ENCODE measurements at regions not wholly inside any gene's neighbourhood (a gene's known extent, or its start where the extent isn't known, plus 50 kb on each side); places are given as distances from the start of the nearest gene placed in this dataset.
"Not testable (repeated sequence)": the region's sequence is repeated elsewhere in the genome, so short reads cannot be mapped to it uniquely, and the experiment has no call there.

- no peaks in the 10 kb centered on the region for H3K36me3 Mint-ChIP-seq (ENCODE audit: low read depth)
- no peaks in the 10 kb centered on the region for H3K27me3 Mint-ChIP-seq
- intact Hi-C loops (cut with micrococcal nuclease) = no loop called here
- no peaks in the 10 kb centered on the region for H3K4me1 Mint-ChIP-seq
- H3K4me3 Mint-ChIP-seq = no peak overlapping the region
- H3K9me3 Mint-ChIP-seq = peaks cover 7% of the 10 kb centered on the region
- no peak for DNase-seq
- no peak overlapping the region for H3K27ac Mint-ChIP-seq
Measured at GRCh38 chr1:104592926-104593325, 843.2 kb downstream of the AMY1C start.

- H3K27me3 Mint-ChIP-seq = no peaks in the 10 kb centered on the region
- no peak overlapping the region for H3K27ac Mint-ChIP-seq
- no peak overlapping the region for H3K4me3 Mint-ChIP-seq
- intact Hi-C loops (cut with micrococcal nuclease) = no loop called here
- no peaks in the 10 kb centered on the region for H3K4me1 Mint-ChIP-seq
- no peak for DNase-seq
- H3K36me3 Mint-ChIP-seq (ENCODE audit: low read depth) = no peaks in the 10 kb centered on the region
- peaks cover 7% of the 10 kb centered on the region for H3K9me3 Mint-ChIP-seq
Measured at GRCh38 chr1:104593413-104594187, 843.9 kb downstream of the AMY1C start.

GRCh38 chr1:104617474-104617873 lies 867.8 kb downstream of the AMY1C start:
- intact Hi-C loops (cut with micrococcal nuclease) = no loop called here
- no peaks in the 10 kb centered on the region for H3K36me3 Mint-ChIP-seq (ENCODE audit: low read depth)
- no peaks in the 10 kb centered on the region for H3K27me3 Mint-ChIP-seq
- no peaks in the 10 kb centered on the region for H3K4me1 Mint-ChIP-seq
- H3K4me3 Mint-ChIP-seq = no peak overlapping the region
- peaks cover 15% of the 10 kb centered on the region for H3K9me3 Mint-ChIP-seq
- H3K27ac Mint-ChIP-seq = no peak overlapping the region
- no peak for DNase-seq

GRCh38 chr1:104621221-104621620 lies 871.5 kb downstream of the AMY1C start:
- intact Hi-C loops (cut with micrococcal nuclease) = no loop called here

GRCh38 chr1:104624538-104624937 lies 874.8 kb downstream of the AMY1C start:
- Mint-ChIP-seq H3K9me3 (peaks cover 5% of the 10 kb centered on the region), H3K27ac (no peak overlapping the region), H3K36me3 (ENCODE audit: low read depth) (no peaks in the 10 kb centered on the region), H3K4me1 (no peaks in the 10 kb centered on the region), H3K27me3 (no peaks in the 10 kb centered on the region), H3K4me3 (no peak overlapping the region)
- DNase-seq = no peak
- intact Hi-C loops (cut with micrococcal nuclease) = no loop called here

More at GRCh38 chr1:104621221-104621620, 871.5 kb downstream of the AMY1C start:
- Mint-ChIP-seq H3K4me1 (no peaks in the 10 kb centered on the region), H3K27ac (no peak overlapping the region), H3K4me3 (no peak overlapping the region), H3K9me3 (peaks cover 15% of the 10 kb centered on the region), H3K27me3 (no peaks in the 10 kb centered on the region), H3K36me3 (ENCODE audit: low read depth) (no peaks in the 10 kb centered on the region)
- DNase-seq = no peak

- Mint-ChIP-seq H3K4me1 (no peaks in the 10 kb centered on the region), H3K27me3 (no peaks in the 10 kb centered on the region), H3K9me3 (no peaks in the 10 kb centered on the region), H3K27ac (no peak overlapping the region), H3K36me3 (ENCODE audit: low read depth) (no peaks in the 10 kb centered on the region), H3K4me3 (no peak overlapping the region)
- no peak for DNase-seq
- intact Hi-C loops (cut with micrococcal nuclease) = no loop called here
Measured at GRCh38 chr1:104629589-104629988, 879.9 kb downstream of the AMY1C start.

- intact Hi-C loops (cut with micrococcal nuclease) = no loop called here
- Mint-ChIP-seq H3K4me3 (no peak overlapping the region), H3K27me3 (no peaks in the 10 kb centered on the region), H3K36me3 (ENCODE audit: low read depth) (no peaks in the 10 kb centered on the region), H3K27ac (no peak overlapping the region), H3K4me1 (no peaks in the 10 kb centered on the region), H3K9me3 (no peaks in the 10 kb centered on the region)
- DNase-seq = no peak
Measured at GRCh38 chr1:104630567-104631149, 881.0 kb downstream of the AMY1C start.

- Mint-ChIP-seq H3K27ac (no peak overlapping the region), H3K4me1 (no peaks in the 10 kb centered on the region)
Measured at GRCh38 chr1:104636581-104636980, 886.9 kb downstream of the AMY1C start.

GRCh38 chr1:104646233-104646632 lies 896.5 kb downstream of the AMY1C start:
- intact Hi-C loops (cut with micrococcal nuclease) = no loop called here
- no peak overlapping the region for H3K4me3 Mint-ChIP-seq
- H3K9me3 Mint-ChIP-seq = no peaks in the 10 kb centered on the region
- no peak overlapping the region for H3K27ac Mint-ChIP-seq
- H3K36me3 Mint-ChIP-seq (ENCODE audit: low read depth) = no peaks in the 10 kb centered on the region
- no peaks in the 10 kb centered on the region for H3K4me1 Mint-ChIP-seq
- DNase-seq = no peak
- no peaks in the 10 kb centered on the region for H3K27me3 Mint-ChIP-seq

More at GRCh38 chr1:104636581-104636980, 886.9 kb downstream of the AMY1C start:
- Mint-ChIP-seq H3K36me3 (ENCODE audit: low read depth) (no peaks in the 10 kb centered on the region), H3K9me3 (no peaks in the 10 kb centered on the region), H3K27me3 (no peaks in the 10 kb centered on the region), H3K4me3 (no peak overlapping the region)
- no peak for DNase-seq
- intact Hi-C loops (cut with micrococcal nuclease) = no loop called here

GRCh38 chr1:104648269-104648691 lies 898.6 kb downstream of the AMY1C start:
- H3K36me3 Mint-ChIP-seq (ENCODE audit: low read depth) = no peaks in the 10 kb centered on the region
- intact Hi-C loops (cut with micrococcal nuclease) = no loop called here
- no peaks in the 10 kb centered on the region for H3K9me3 Mint-ChIP-seq
- H3K27ac Mint-ChIP-seq = no peak overlapping the region
- no peaks in the 10 kb centered on the region for H3K4me1 Mint-ChIP-seq
- no peaks in the 10 kb centered on the region for H3K27me3 Mint-ChIP-seq
- DNase-seq = no peak
- no peak overlapping the region for H3K4me3 Mint-ChIP-seq

GRCh38 chr1:104664374-104664773 lies 914.7 kb downstream of the AMY1C start:
- H3K4me1 Mint-ChIP-seq; DNase-seq; H3K27me3 Mint-ChIP-seq; intact Hi-C loops (cut with micrococcal nuclease); H3K36me3 Mint-ChIP-seq (ENCODE audit: low read depth); H3K4me3 Mint-ChIP-seq; H3K9me3 Mint-ChIP-seq; H3K27ac Mint-ChIP-seq: not testable (repeated sequence)

GRCh38 chr1:104665300-104665699 lies 915.6 kb downstream of the AMY1C start:
- no peak for DNase-seq
- Mint-ChIP-seq H3K4me1 (no peaks in the 10 kb centered on the region), H3K27ac (no peak overlapping the region), H3K36me3 (ENCODE audit: low read depth) (no peaks in the 10 kb centered on the region), H3K4me3 (no peak overlapping the region), H3K27me3 (no peaks in the 10 kb centered on the region), H3K9me3 (no peaks in the 10 kb centered on the region)
- intact Hi-C loops (cut with micrococcal nuclease) = no loop called here

- Mint-ChIP-seq H3K27me3 (no peaks in the 10 kb centered on the region), H3K4me1 (no peaks in the 10 kb centered on the region)
Measured at GRCh38 chr1:104671684-104672353, 922.1 kb downstream of the AMY1C start.

GRCh38 chr1:104699433-104699832 lies 949.7 kb downstream of the AMY1C start:
- no peaks in the 10 kb centered on the region for H3K4me1 Mint-ChIP-seq
- H3K9me3 Mint-ChIP-seq = peaks cover 7% of the 10 kb centered on the region
- H3K27ac Mint-ChIP-seq = no peak overlapping the region
- H3K27me3 Mint-ChIP-seq = no peaks in the 10 kb centered on the region
- intact Hi-C loops (cut with micrococcal nuclease) = no loop called here
- H3K4me3 Mint-ChIP-seq = no peak overlapping the region
- DNase-seq = no peak
- no peaks in the 10 kb centered on the region for H3K36me3 Mint-ChIP-seq (ENCODE audit: low read depth)

More at GRCh38 chr1:104671684-104672353, 922.1 kb downstream of the AMY1C start:
- no peak overlapping the region for H3K4me3 Mint-ChIP-seq
- intact Hi-C loops (cut with micrococcal nuclease) = no loop called here
- H3K36me3 Mint-ChIP-seq (ENCODE audit: low read depth) = no peaks in the 10 kb centered on the region
- H3K9me3 Mint-ChIP-seq = no peaks in the 10 kb centered on the region
- DNase-seq = no peak
- no peak overlapping the region for H3K27ac Mint-ChIP-seq

All from activated CD4-positive, alpha-beta T cell treated with anti-CD3 and anti-CD28 coated beads, Interleukin-2, amount 10 ng/mL, durations not matched to agents 24 days and 14 days (primary cell).